SW480 (cell line): ENCODE measurements at regions not wholly inside any gene's neighbourhood (a gene's known extent, or its start where the extent isn't known, plus 50 kb on each side); places are given as distances from the start of the nearest gene placed in this dataset.

Source experiments
- DNase-seq: peaks from one replicate; pipeline ENCODE4 v3.0.0-alpha.2; 2016; ENCODE audit warnings: low spot score

DNA sequence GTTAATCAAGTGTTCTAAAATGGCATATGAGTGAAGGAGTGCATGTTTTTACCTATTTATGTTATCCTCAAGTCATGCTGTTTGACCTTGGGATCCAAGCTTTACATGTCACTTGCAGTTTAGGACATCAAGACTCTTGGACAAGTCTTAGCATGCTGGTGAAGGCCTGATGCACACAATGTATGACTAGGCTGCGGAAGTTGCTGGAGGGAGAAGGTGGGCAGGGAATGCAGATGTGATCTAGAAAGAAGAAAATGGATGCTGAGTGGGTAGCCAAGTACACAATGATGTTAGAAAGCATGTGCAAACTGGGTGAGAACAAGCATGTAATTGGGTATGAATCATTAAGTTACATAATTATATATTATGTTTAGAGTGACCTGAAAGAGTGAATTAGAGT, 301.8 kb downstream of the BRINP2 start:
- DNase-seq, result no peak

DNA sequence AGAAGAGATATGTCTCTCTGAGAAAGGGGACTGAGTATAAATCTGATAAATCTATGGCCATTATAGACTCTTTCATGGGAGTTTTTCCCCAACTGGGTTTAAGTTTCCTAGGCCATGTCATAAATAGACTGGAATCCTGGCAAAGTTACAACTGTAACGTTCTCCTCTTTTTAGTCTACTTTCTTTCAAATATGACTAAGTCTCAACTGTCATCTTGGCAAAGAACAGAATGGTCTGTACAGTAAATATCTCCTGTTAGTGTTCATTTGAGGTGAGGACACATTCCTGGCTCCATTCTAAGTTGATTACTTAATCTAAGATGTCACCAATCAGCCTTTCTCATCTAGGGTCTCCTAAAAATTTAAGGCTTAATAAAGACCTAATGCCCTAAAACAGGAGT, 300.5 kb downstream of the BRINP2 start:
- DNase-seq, result no peak

DNA sequence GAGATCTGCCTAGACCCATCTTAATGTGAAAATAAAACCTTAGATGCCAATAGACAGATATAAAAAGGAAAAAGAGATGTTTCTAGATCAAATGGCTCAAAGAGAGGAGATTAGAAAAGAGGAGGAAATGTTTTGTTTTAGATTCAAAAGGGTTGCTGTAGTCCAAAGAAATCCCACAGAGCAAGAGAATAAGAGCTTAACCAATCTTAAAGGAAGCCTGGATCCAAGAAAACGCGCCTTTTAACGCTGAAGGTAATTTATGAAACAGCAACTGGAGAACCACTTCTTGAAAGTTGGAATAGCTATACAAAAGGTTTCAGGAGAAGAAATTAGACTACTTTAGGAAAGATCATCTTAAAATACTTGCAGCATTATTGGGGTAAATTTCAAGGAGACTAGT, 298.8 kb downstream of the BRINP2 start:
- DNase-seq, result no peak

DNA sequence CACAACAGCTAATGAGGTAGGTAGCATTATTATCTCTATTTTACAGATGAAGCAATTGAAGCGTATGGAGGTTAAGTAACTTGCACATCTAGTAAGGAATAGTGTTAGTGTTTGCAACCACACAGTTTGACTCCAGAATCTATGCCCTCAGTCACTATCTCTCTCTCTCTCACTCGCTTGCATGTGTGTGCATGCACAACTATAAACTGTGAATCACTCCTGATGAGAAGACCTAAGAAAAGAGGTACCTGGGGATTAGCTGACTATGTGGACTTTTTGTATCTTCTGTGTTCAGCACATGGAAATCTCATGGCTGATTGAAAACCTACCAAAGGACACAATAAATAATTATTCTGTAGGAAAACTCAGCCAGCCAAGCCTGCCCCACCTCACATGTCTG, 295.5 kb downstream of the BRINP2 start:
- no peak for DNase-seq

DNA sequence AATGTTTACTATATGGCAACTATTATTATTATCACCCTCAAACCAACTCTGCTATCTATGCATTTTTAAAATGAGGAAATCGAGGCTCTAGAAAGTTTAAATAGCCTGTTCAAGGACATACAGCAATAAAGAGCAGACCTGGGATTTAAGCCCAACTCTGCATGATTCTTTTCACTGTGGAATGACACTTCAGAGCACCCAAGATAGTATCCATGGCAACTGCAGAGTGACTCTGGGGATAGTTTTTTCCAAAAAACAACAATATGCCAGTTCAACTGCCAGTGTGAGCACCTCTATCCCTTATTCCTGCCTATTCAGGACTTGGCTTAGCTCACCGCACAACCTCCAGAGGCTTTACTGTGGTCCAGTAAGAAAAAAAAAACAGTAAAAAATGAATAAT, 293.9 kb downstream of the BRINP2 start:
- DNase-seq, result no peak

DNA sequence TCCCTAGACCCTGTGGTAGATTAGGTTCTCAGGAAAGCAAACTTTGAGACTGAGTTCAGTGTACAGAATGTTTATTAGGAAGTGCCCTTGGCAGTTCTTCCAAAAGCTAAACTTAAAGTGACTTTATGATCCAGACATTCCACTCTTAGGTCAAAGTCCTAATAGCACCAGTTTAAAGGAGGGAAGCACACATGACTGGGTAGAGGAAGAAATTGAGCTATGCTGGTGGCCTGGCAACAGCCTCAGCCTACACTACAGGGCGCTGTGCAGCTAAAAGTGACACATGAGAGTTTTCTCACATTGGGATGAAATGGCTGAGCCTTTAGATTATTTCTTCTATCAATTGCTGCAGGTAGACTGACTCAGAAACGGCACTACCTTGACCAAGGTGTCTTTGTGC, 280.4 kb downstream of the BRINP2 start:
- DNase-seq, result no peak

DNA sequence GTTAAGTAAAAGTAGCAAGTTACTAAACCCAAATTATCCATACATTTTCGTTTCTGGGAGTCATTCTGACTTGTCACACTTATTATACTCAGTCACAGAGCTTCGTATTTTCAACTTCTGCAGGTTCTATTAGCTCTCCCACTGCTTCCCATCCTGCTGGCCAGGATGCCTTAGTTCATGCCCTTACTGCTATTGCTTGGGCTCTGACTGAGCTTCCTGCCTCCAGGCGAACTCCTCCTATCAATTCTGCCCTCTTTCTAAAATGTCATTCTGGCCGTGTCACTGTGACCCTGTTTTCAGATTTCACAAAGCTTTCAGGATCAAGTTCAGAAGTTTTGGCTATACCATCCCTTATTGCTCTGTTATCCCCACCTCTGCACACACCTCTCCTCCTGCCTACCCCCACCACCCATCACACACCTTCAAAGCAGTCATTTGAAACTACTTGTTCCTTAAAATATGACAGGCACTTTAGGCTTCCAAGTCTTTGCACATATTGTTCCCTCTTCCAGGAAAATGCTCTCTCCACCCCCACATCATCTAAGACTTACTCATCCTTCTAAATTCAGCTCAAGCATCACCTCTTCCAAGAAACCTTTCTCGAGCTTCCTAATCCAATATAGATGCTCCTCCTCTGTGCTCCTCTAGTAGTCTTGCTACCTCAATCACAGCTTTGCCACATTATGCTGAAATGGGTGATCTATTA, 278.0 kb downstream of the BRINP2 start:
- DNase-seq, result no peak

DNA sequence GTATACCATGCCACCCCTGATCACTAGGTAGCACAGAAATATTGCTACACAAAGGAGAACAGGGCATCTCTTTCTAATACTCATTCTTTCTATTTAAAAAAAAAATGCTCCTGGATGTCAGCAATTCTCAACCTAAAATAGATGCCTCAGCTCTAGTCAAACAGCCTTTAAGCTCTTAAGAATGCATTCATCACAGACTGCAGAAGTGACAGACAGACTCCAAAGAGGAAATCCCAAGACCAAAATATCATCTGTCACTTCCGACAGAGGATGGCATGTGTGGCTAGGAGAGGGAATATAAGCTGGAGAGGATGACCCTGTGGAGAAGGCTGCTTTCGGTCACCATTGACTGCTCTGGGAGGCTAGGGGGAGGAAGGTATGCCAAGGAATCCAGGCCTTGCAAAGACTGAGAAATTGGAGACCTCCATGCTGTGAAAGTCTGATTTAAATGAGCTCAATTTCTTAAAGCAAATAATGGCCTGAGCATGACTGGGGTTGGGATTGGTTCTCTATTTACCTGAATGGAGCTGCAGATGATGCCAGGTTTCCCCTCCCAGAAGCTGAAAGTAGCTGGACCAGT, 277.4 kb downstream of the BRINP2 start:
- no peak for DNase-seq

DNA sequence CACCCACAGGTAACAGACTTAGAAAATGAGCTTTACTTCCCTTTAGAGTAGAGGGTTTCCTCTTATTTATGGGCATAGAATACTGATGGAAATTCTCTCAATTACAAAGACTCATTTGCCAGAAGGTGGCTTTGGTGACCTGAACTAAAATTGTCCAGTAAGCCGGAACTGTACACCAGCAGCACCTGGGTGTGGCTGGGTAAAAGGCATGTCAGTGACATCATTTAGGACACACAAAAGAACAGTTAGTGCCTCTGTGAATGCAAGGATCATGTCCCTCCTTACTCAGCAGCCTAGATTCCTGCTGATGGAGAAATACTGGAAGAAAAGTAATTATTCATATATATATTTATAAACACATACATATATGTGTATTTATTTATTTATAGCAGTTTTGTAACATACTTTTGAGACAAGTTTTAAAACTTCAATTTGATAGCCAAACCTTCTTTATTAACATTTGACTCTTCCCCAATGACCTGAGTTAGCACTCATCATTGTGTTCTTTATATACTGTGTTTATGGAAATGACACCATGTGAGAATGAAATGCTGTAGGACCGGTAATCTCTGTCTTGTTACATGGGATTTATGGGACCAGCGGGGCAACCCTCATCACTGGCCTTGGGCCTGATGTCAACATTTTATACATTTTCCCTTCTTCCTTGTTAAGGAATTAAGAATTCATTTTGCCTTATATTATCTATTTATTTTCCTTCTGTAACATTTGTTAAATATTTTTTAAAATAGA, 274.4 kb downstream of the BRINP2 start:
- peak; percentile 61 for DNase-seq

DNA sequence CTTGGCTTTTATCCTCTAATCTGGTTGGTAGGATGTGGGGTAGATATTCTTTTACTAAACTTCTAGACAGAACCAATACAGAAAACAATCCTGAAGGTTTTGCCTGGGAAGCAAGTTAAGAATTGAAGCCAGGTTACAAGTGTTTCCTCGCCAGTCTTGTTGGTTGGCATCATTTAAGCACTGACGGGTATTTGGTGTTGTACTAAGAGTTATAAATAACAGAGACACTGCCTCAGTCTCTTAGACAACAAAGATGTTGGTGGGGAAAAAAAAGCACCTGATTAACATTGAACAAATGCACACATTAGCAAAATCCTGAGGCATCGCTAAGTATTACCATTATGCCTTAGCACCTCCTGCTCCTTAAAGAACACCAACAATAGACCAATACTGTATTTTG, 272.2 kb downstream of the BRINP2 start:
- DNase-seq, result no peak

DNA sequence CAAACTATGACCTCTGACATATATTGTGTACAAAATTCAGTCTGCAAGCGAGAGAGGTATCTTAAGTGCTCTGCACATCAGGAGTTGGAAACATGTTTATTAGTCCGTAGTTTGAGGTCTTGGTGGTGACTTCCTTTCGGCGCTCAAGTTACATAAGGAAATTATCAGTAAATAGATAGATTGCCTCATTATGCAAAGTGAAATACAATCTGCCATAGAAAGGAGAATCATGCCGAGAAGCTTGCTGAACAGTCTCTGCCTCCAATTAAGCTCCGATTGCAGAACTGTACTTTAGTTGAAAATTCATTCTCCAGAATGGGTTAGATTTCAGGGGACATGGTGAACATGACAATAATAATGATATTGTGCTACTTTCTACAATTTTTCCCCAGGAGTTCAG, 271.8 kb downstream of the BRINP2 start:
- DNase-seq, result no peak

DNA sequence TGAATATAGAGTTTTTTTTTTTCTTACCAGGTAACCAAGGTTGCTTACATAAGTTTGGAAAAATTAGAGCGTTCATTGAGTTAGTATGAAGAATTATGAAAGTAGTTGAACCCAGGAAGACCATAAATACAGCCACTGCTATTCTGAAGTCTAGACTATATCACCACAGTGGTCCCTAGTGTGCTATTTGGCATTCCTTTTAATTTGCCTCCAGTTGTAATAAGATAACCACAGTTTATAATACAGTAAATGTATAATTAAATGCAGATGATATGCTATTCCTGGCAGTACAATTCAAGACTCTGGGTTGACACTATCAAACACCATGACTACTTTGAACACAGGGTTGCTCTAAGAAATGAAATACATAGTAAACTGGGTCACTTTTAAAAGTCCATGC, 270.5 kb downstream of the BRINP2 start:
- DNase-seq, result no peak

DNA sequence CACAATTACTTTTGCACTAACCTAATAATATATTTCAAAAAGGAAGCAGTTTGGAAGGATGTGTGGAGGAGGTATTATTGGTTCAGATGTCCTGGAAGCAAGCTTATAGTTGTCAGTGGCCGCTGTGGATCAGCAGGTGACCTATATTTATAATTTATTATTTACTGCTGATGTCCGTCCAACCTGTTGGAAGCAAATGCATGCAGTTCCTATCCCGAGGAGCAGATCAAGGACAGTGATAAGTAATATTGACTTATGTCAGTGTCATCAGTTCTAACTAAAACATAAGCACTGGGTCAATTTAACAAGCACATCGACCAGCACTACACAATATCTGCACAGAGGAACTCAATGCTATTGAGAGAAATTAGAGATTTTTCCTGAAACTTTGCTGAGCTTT, 270.1 kb downstream of the BRINP2 start:
- no peak for DNase-seq

DNA sequence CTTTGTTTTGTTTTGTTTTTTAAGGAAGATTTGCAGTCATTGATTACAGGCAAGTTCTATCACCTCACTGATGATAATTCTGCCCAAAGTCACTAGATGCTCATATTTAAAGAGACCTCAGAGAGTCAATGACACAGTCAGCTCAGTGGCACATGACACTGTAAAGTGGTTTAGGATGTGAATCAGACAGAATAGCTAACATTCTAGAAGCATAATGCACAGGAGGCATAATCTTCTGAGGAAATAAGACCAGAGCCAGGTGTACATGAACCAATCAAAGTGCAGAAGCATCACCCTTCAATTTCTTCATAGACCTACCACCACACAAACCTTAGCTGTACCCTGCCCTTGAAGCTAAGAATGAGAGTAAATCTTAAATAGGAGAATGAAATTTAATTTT, 268.5 kb downstream of the BRINP2 start:
- no peak for DNase-seq

DNA sequence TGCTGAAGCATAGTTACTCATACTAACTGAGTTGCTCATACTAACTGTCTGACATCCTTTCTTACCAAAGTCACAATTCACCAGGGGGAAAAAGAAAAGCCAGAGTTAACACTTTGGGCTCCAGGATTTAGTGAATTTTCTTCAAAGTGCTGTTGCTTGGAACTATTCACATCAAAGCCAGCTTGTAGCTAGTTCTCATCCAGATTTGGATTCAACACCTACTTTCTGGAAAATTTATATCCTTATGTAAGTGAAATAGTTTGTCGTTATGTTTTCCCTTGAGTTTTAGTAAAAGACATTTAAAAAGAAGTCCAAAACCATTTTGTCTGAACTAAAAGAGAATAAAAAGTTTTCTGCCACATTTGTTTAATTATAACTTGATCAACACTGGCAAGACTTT, 264.6 kb downstream of the BRINP2 start:
- no peak for DNase-seq

DNA sequence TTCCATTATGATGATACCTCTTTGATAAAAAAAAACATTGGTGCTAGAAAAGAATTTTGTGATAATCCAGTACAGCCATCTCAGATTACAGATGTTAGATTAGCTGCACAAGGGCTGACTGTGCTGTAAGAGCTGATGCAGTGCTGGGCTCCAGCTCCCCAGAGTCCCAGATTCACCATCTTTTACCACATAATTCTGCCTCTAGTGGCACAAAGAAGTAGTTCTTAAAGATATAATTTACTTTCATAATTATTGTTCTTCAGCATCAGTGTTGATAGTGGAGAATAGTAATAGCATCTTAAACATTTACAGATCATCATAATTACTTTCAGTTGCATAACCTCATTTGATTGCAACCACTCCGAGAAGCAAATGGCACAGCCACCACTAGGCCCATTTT, 262.1 kb downstream of the BRINP2 start:
- no peak for DNase-seq

DNA sequence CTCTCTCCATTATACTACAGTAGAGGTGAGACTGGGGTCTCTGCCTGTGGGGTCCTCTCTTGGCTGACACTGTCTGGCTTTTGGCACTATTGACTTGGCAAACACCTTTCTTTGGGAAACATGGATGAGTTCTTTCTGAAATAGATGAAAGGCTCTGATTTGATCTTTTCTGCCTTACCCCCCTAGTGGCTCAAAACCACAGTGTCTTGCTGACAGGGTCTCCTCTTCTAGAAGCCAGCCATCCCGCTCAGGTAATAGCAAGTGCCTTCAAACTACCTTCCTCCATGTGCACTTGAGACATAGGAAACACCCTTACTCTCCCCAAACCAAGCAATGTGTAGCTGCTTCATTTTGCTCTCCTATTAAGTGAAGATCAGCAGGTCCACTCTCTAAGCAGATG, 260.4 kb downstream of the BRINP2 start:
- no peak for DNase-seq

DNA sequence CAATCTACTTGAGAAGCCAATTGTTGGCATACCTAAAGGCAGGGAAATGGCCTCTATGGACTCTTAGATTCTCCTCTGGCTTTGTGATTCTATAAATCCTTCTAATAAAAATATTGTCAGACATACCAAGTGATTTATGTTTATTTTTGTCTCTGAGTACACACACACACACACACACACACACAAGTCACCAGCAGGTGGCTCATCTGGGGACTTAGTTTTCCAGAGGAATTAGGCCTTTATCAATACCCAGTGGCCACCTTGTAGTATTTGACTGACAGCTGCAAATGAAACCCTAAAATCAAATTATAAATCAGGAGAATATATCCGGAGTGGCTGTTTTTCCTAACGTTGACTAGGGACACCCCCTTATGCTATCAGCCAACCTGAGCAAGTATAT, 258.5 kb downstream of the BRINP2 start:
- DNase-seq, result no peak

DNA sequence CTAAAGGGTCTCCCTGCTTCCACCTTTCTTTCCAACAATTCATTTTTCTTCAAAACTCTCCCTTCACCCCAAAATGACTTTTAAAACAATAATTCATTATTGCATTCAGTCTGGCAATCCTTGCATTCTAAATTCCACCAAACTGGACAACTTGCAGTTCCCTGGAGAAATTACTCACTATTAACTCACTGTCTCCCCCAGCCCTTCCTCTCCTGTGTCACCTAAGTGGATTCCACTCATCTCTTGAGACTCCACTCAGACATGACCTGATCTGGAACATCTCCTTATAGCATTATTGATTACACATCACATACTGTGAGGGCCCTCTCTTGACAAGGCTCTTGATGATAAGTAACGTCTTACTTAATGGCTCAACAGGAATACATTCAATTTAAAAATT, 257.1 kb downstream of the BRINP2 start:
- DNase-seq, result no peak

DNA sequence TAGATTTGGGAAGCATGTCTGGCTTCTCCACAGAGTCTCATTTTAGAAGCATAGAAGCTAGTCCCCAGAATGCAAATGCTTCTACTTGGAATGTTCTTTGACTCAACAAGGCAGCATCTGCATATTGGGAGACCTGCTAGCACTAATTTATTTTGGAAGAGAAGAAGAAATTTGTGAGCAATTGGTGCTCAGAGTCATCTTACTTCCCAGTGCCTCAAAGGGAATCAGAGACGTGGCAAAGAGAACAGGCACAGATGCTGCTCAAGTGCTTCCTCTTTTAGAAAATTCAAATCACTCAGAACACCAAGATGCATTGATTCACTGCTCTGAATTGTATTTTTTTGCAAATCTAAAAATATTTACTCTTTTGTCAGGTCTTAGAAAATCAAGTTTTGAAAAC, 255.7 kb downstream of the BRINP2 start:
- DNase-seq, result no peak

DNA sequence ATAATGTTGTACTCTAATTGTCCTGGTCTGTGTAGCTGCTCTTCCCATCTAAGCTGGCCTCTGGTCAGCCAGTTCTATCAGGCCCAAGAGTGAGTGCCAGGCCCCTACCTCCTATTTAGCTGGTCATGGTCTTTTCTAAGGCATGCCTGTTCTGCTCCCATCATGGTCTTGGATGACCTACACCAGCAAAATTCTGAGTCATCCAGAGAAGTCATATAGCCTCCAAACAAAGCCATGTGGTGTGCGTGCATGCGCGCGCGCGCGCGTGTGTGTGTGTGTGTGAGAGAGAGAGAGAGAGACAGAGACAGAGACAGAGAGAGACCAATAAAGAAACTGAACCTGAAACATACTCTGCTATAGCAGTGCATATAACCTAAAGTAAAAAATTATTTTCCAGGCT, 254.4 kb downstream of the BRINP2 start:
- no peak for DNase-seq

DNA sequence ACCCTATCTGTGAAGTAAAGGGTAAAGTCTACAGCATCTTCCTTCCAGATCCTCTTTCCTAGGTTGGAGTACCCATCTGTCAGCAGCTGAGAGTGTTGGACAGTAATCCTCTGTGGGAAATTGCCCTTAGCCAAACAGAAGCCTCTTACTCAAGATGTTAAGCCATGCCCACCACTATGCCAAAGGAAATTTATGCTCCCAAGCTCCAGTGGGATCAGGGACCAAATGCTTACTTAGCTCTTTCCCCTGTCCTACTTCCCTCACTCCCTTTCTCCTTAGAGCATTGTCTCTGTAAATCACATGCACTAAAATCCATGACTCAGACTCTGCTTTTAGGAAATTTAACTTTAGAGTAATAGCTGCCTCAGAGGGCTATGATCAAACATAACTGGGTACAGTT, 254.0 kb downstream of the BRINP2 start:
- DNase-seq, result no peak

DNA sequence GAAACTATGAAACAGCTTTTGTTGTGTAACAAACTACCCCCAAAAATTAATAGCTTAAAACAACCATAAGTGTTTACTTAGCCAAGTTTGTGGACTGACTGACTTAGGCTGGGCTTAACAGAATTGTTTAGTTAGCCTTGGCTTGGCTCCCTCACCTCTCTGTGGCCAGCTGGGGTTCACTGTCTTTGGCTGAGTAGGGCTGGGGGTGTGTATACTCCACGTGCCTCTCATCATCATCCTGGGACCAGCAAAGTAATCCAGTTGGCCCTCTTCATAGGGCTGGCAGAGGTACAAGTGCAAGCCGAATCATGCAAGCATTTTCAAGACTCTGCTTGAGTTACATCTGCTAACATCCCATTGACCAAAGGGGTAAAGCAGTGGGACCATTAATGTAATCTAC, 252.3 kb downstream of the BRINP2 start:
- no peak for DNase-seq
